Stimulated activated CD4-positive, alpha-beta T cell treated with anti-CD3 and anti-CD28 coated beads, TNF-alpha, amount 100 ng/mL, for 4 hours (primary cell): ENCODE measurements at regions not wholly inside any gene's neighbourhood (a gene's known extent, or its start where the extent isn't known, plus 50 kb on each side); places are given as distances from the start of the nearest gene placed in this dataset.
A peak's percentile ranks its signal among the peaks of the same experiment; 100 is the strongest.

Source experiments
- DNase-seq, 3 experiments: peaks; one replicate each; pipeline ENCODE4 v3.0.0-alpha.2; 2020; ENCODE audit warnings: low read depth in 3 of 3

DNA sequence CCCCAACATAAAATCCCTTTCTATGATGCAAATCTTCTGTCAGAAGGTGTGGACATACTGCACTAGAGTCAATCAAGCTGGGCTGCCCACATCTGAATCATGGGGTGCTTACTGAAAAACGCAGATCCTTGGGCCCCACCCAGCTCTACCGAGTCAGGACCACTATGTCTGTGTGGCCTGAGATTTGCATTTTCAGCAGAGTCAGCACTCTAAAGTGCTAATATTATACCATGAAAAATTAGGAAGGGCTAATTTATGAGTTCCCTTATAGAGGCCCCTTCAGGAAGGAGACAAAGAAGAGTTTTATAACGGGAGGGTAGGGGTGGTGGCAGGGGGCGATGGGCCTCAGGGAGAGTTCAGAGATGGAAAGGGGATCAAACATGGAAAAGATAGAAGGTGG lies 163.3 kb upstream of the NABP1 start:
- DNase-seq: no peak

DNA sequence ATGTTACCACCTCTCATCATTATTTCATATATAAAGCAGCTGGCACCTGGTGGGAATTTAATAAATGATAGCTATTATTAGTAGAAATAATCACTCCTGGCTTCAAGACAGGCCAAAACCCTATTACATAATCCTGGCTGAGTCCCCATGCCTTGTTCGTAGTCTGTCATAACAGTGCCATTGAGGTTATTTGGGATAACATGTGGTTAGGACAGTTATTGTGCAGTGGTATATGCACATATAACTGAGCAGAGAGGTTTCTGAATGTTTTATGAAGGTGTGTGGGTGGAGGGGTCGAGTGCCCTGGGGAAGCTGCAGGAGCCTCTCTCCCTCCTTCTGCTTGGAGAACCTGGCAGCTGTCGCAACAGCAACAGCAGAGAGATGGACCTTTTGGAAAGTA lies 162.4 kb upstream of the NABP1 start:
- DNase-seq: no peak

- no peak for DNase-seq
Observed at GRCh38 chr2:191516260-191516659, 161.7 kb upstream of the NABP1 start.

- no peak for DNase-seq
Observed at GRCh38 chr2:191521608-191522208, 156.2 kb upstream of the NABP1 start.

DNA sequence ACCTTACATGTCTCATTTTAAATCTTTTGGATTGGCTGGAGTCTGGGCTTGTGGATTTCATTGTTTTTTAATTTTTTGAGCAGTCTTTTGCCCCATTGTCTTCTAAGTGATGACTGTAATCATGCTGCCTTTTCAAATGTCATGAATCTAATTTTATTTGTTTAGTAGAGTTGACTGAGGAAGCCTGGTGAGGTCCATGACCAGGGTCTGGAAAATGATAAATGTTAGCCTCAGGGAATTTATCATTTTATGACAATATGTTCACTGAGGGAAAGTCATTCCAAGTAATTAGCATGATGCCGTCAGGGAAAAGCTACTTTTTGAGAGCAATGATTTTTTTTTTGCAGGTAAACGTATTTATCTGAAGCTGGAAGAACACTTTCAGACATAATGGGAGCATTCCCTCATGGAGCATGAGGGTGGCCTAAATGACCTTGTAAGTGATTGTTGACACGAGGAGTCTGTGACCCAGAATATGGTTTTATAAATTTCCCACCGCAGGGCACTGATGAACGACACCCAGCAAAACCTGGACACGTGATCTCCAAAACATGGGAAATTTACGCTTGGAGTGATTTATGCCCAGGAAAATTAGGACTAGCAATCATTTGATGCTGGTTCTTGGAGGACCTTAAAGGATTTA lies 155.3 kb upstream of the NABP1 start:
- DNase-seq: no peak

- DNase-seq: no peak
Observed at GRCh38 chr2:191526091-191526490, 151.8 kb upstream of the NABP1 start.

DNA sequence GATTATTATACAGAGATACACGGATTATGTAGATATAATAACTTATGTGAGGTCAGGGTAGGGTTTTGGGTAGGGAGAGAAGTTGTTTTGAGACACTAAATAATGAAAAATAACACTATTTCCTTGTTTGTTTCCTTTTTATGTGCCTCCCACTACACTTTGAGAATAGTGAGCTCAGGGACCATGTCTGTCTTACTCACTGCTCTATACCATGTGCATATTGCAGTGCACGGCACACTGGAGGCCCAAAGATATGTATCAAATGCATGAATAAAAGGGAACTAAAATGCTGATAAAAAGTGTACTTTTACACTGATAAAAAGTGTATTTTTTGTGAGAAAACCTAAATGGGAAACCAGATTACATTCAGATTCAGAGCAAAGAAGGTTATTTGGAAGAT lies 151.4 kb upstream of the NABP1 start:
- no peak for DNase-seq

- DNase-seq: no peak
Observed at GRCh38 chr2:191526953-191527556, 150.9 kb upstream of the NABP1 start.

DNA sequence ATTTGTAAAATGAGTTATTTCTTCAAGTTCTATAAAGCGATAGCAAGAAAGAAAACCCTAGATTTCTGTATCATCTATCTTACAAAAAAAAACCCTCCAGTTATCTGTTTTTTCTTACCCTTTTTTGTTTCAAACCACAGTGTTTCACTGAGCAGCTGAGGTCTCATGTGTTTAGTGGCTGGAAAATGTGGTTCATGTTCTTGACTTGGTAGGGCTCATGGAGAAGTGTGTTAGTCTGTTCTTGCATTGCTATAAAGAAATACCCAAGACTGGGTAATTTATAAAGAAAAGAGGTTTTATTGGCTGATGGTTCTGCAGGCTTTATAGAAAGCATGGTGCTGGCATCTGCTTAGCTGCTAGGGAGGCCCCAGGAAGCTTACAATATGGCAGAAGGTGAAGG lies 147.3 kb upstream of the NABP1 start:
- no peak for DNase-seq

DNA sequence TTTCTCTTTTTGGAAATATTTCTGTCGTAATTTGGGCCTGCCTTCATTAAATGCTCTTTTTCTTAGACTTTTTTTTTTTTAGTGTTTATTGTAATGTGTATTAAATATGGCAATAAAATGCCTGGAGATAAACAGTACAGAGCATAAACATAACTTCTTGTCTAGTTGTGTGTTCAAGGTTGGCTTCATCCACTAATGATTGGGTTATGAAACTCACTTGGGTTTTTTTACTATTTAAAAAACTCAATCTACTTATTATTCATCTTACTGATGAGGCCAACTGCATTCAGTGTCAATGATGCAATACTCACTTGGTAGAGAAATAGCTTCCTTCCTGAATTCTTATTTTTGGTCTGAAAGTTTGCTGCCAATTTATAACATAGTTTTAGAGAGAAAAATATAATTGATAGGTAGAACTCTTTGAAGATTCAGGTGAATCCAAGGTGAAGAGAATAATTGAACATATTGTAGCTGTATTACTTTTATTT lies 144.2 kb upstream of the NABP1 start:
- no peak for DNase-seq

GRCh38 chr2:191537921-191538320 lies 140.0 kb upstream of the NABP1 start:
- DNase-seq: no peak

DNA sequence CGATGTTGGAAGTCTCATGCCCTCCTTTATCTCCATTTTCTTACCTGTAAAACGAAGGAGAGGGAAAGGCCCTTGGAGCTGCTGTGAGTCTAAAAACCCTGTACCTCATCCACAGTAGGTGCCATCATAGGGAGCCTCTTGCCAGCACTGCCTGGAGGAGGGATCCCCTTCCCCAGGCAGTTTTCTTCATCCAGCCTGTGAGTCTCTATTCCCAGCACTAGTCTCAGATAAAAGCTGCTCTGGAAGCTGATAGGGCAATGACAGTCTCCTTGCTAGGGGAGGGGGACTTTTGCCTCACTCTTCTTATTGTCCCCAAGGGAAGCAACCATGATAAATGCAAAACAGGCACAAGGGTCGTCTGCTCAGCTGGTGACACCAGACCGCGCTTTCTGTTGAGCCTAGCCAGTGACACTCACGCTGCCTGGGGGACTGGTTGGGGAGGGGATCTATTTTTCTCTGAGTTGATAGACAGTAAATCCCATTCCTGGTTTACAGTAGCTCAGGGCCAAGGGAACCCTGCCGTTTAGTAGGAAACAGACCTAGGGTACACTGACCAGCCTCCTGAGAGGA lies 139.5 kb upstream of the NABP1 start:
- DNase-seq: no peak

GRCh38 chr2:191539068-191539467 lies 138.9 kb upstream of the NABP1 start:
- no peak for DNase-seq

DNA sequence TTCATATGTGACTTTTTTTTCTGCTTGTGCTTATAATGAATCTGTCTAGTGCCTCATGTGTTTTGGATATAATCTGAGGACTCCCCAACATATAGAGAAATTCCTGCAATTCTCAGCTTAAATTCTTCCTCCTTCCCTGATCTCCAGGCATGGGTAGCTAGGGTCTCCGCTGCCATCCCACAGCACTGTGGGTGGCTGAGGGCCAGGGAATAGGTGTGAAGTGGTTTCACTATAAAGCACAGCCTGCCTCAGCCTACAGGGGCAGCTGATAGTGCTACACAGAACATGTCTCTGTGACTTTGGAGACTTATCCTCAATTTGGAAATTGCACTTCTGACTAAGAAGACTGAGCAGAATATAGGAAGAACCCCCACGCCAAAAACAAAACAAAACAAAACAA lies 137.3 kb upstream of the NABP1 start:
- DNase-seq: no peak

- DNase-seq: no peak
Observed at GRCh38 chr2:191543708-191544107, 134.2 kb upstream of the NABP1 start.

GRCh38 chr2:191544461-191545062 lies 133.4 kb upstream of the NABP1 start:
- DNase-seq: no peak

- no peak for DNase-seq
Observed at GRCh38 chr2:191545361-191545760, 132.6 kb upstream of the NABP1 start.

- DNase-seq: no peak
Observed at GRCh38 chr2:191552066-191552465, 125.9 kb upstream of the NABP1 start.

- no peak for DNase-seq
Observed at GRCh38 chr2:191554240-191554639, 123.7 kb upstream of the NABP1 start.

DNA sequence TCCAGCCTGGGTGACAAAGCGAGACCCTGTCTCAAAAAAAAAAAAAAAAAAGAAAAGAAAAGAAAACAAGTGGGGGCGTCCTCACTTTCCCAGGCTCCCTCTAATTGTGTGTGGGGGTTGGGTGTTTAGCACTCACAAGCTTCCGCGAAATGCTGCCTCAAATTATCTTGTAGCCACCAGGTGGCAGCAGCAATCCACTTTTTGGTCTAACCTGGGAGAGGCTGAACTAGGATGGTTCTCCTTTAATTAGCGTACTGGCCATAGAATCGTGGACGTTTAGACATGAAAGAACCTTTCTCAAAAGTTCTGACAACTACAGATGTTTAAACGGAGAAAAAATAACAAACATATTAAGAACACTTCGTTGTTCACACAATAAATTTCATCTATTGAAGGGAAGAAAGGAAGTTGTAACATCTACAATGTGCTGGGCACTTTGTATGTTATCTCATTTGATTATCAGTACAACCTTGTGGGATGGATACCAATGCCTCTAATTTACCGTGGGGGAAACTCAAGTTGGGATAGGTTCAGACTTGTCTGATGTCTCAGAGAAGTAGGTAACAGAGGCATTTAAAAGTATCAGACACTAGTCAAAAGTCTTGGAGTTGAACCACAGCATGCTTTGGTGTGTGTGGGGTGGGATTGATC lies 122.7 kb upstream of the NABP1 start:
- peak; percentile 57 to 73 (median 66) for DNase-seq

DNA sequence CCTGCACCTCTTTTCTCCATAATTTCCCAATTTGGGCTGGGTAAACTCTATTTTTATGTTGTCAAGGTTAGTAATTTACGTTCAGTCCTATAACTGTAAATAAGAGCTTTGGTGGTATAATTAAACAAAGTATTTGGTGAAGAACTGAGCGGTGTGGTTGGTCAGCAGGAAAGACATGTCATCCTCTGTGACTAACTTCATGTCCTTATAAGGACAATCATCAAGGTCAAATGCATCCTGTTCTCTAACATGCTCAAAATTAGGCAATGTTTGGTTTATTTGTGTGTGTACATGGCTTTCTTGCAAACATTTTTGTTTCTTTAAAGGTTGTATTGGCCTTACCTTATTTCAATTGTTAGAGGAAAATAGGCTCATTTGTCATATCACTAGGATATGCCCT lies 121.5 kb upstream of the NABP1 start:
- no peak for DNase-seq

DNA sequence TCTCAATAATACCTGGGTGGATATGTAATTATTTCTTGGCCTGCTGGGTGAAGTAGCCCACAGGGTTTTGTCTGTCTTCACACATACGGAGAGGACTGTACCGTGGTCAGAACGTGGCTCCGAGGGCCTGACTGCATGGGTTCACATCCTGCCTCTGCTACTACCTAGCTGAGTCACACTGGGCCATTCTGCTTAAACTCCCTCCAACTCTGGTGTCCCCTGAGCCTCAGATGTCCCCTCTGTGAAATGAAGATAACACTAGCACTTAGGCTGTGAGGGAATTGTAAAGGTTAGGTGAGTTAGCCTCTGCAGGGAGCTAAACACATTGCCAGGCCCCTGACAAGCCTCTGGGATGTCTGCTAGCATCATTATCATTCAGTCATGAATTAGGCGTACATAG lies 120.1 kb upstream of the NABP1 start:
- no peak for DNase-seq
